ENCODE measurements at regions not wholly inside any gene's neighbourhood (a gene's known extent, or its start where the extent isn't known, plus 50 kb on each side); places are given as distances from the start of the nearest gene placed in this dataset.

DNA sequence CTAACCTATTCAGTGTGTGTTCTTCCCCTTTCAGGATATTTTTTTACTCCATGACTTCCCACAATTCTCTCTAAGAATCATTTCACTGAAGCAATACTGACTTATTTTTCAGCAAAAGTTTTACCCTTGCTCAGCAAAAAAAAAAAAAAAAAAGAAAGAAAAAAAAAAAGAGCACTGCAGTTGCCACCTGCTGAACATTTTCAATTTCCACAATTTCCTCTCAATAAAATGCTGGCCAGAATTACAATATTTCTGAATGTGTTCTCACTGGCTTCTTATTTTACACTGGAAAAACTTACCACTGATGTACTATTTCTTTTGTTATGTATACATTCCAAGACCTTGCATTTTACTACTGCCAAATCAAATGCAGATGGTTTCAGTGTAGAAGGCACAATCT lies 210.4 kb downstream of the PAPSS1 start:
- H3K9me2 ChIP-seq (ENCODE audit: insufficient read depth, low read length) = no peaks in the 10 kb centered on the region
- no peaks in the 10 kb centered on the region for H3F3A ChIP-seq (ENCODE audit: insufficient read depth, low read length, poor library complexity, severe bottlenecking)
- H3K27me3 ChIP-seq (ENCODE audit: insufficient read depth, low read depth, low read length) = no peaks in the 10 kb centered on the region
- TF ChIP-seq TAF1 (IDR thresholded peaks at IDR 0.05; ENCODE audit: low read depth) (no peak), EP300 (conservative IDR thresholded peaks at IDR 0.05; ENCODE audit: poor library complexity, severe bottlenecking) (no peak), POLR2AphosphoS5 (IDR thresholded peaks at IDR 0.05) (no peak), MXI1 (conservative IDR thresholded peaks at IDR 0.05; ENCODE audit: poor library complexity, severe bottlenecking) (no peak), EZH2 (IDR thresholded peaks at IDR 0.05; ENCODE audit: borderline replicate concordance, insufficient read depth, low read length, poor library complexity, severe bottlenecking) (no peak)
- TF ChIP-seq, protein P1, sequence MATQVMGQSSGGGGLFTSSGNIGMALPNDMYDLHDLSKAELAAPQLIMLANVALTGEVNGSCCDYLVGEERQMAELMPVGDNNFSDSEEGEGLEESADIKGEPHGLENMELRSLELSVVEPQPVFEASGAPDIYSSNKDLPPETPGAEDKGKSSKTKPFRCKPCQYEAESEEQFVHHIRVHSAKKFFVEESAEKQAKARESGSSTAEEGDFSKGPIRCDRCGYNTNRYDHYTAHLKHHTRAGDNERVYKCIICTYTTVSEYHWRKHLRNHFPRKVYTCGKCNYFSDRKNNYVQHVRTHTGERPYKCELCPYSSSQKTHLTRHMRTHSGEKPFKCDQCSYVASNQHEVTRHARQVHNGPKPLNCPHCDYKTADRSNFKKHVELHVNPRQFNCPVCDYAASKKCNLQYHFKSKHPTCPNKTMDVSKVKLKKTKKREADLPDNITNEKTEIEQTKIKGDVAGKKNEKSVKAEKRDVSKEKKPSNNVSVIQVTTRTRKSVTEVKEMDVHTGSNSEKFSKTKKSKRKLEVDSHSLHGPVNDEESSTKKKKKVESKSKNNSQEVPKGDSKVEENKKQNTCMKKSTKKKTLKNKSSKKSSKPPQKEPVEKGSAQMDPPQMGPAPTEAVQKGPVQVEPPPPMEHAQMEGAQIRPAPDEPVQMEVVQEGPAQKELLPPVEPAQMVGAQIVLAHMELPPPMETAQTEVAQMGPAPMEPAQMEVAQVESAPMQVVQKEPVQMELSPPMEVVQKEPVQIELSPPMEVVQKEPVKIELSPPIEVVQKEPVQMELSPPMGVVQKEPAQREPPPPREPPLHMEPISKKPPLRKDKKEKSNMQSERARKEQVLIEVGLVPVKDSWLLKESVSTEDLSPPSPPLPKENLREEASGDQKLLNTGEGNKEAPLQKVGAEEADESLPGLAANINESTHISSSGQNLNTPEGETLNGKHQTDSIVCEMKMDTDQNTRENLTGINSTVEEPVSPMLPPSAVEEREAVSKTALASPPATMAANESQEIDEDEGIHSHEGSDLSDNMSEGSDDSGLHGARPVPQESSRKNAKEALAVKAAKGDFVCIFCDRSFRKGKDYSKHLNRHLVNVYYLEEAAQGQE (IDR thresholded peaks at IDR 0.05; ENCODE audit: borderline replicate concordance) = no peak
- TF ChIP-seq, protein P2, sequence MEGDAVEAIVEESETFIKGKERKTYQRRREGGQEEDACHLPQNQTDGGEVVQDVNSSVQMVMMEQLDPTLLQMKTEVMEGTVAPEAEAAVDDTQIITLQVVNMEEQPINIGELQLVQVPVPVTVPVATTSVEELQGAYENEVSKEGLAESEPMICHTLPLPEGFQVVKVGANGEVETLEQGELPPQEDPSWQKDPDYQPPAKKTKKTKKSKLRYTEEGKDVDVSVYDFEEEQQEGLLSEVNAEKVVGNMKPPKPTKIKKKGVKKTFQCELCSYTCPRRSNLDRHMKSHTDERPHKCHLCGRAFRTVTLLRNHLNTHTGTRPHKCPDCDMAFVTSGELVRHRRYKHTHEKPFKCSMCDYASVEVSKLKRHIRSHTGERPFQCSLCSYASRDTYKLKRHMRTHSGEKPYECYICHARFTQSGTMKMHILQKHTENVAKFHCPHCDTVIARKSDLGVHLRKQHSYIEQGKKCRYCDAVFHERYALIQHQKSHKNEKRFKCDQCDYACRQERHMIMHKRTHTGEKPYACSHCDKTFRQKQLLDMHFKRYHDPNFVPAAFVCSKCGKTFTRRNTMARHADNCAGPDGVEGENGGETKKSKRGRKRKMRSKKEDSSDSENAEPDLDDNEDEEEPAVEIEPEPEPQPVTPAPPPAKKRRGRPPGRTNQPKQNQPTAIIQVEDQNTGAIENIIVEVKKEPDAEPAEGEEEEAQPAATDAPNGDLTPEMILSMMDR (IDR thresholded peaks at IDR 0.05; ENCODE audit: poor library complexity, severe bottlenecking) = no peak
- no peak overlapping the region for H3K27ac ChIP-seq (ENCODE audit: low read length)
- H3K79me2 ChIP-seq (replicated peaks; ENCODE audit: insufficient read depth, low read length) = no peaks in the 10 kb centered on the region
- no peaks in the 10 kb centered on the region for H3K9me3 ChIP-seq (ENCODE audit: low read length)
- H3K4me3 ChIP-seq (ENCODE audit: low read length) = no peak overlapping the region
- no peak overlapping the region for H2AFZ ChIP-seq (ENCODE audit: low read depth, low read length)
- no peaks in the 10 kb centered on the region for H3K36me3 ChIP-seq (ENCODE audit: insufficient read depth, low read length)
- H4K20me1 ChIP-seq (ENCODE audit: insufficient read depth) = no peaks in the 10 kb centered on the region
- no peak overlapping the region for H3K4me2 ChIP-seq (ENCODE audit: low read length)
- no peak overlapping the region for H3K9ac ChIP-seq (ENCODE audit: low read length)

DNA sequence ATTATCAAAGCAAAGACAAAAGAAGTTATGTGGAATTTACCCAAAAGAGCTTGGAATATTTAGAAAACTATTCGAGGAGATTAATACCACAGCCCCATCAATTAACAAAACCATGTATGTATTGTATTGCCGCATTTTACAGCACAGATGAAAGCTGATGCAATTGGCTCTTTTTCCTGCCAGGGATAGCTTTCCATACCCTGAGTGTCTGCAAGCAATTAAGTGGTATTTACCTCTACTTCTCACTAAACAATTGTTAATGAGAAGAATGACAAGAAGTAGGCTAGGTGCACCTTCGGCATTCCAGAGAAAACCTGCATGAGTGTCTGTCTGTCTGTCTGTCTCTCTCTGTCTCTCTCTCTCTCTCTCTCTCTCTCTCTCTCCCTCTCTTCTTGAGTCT lies 219.5 kb downstream of the PAPSS1 start:
- no peaks in the 10 kb centered on the region for H3K36me3 ChIP-seq (ENCODE audit: insufficient read depth, low read length)
- H4K20me1 ChIP-seq (ENCODE audit: insufficient read depth) = no peaks in the 10 kb centered on the region
- H3K9me3 ChIP-seq (ENCODE audit: low read length) = no peaks in the 10 kb centered on the region
- no peaks in the 10 kb centered on the region for H3K27me3 ChIP-seq (ENCODE audit: insufficient read depth, low read depth, low read length)
- H3K9ac ChIP-seq (ENCODE audit: low read length) = no peak overlapping the region
- no peaks in the 10 kb centered on the region for H3F3A ChIP-seq (ENCODE audit: insufficient read depth, low read length, poor library complexity, severe bottlenecking)
- H3K79me2 ChIP-seq (replicated peaks; ENCODE audit: insufficient read depth, low read length) = no peaks in the 10 kb centered on the region
- H2AFZ ChIP-seq (ENCODE audit: low read depth, low read length) = no peak overlapping the region
- H3K9me2 ChIP-seq (ENCODE audit: insufficient read depth, low read length) = no peaks in the 10 kb centered on the region
- H3K4me3 ChIP-seq (ENCODE audit: low read length) = no peak overlapping the region
- no peak overlapping the region for H3K4me2 ChIP-seq (ENCODE audit: low read length)
- TF ChIP-seq SMC3 (conservative IDR thresholded peaks at IDR 0.05; ENCODE audit: poor library complexity) = no peak
- no peak for TF ChIP-seq POLR2AphosphoS5 (IDR thresholded peaks at IDR 0.05)
- TF ChIP-seq, protein P2 (IDR thresholded peaks at IDR 0.05; ENCODE audit: poor library complexity, severe bottlenecking) = no peak
- no peak for TF ChIP-seq EP300 (conservative IDR thresholded peaks at IDR 0.05; ENCODE audit: poor library complexity, severe bottlenecking)
- TF ChIP-seq RAD21 (conservative IDR thresholded peaks at IDR 0.05) = no peak
- no peak for TF ChIP-seq MXI1 (conservative IDR thresholded peaks at IDR 0.05; ENCODE audit: poor library complexity, severe bottlenecking)
- no peak for TF ChIP-seq EZH2 (IDR thresholded peaks at IDR 0.05; ENCODE audit: borderline replicate concordance, insufficient read depth, low read length, poor library complexity, severe bottlenecking)
- TF ChIP-seq, protein P1 (IDR thresholded peaks at IDR 0.05; ENCODE audit: borderline replicate concordance) = no peak
- TF ChIP-seq TAF1 (IDR thresholded peaks at IDR 0.05; ENCODE audit: low read depth) = no peak
- no peak overlapping the region for H3K27ac ChIP-seq (ENCODE audit: low read length)

All from neural cell (in vitro differentiated cells).